Ascending aorta (tissue), 2 donors: ENCODE measurements at regions not wholly inside any gene's neighbourhood (a gene's known extent, or its start where the extent isn't known, plus 50 kb on each side); places are given as distances from the start of the nearest gene placed in this dataset.

Experiments used
- DNase-seq, 2 donors: peaks; one replicate each; pipeline ENCODE4 v3.0.0-alpha.2; 2019; ENCODE audit warnings: low spot score in 2 of 2
- H3K27ac ChIP-seq, 2 donors: fragments of 200-600 bp; sonication (generic); one replicate each; pipeline ENCODE4 v1.5.1; 2016 to 2017; ENCODE audit warnings: mild to moderate bottlenecking in 1 of 2
- H3K27me3 ChIP-seq: fragments of 200-600 bp; sonication (generic); one replicate; pipeline ENCODE4 v1.5.1; 2017
- H3K36me3 ChIP-seq, 2 donors: fragments of 200-600 bp; sonication (generic); one replicate each; pipeline ENCODE4 v1.5.1; 2016
- H3K4me1 ChIP-seq, 2 donors: fragments of 200-600 bp; sonication (generic); one replicate each; pipeline ENCODE4 v1.5.1; 2016 to 2017; ENCODE audit warnings: mild to moderate bottlenecking in 1 of 2
- H3K4me3 ChIP-seq, 2 donors: fragments of 200-600 bp; sonication (generic); one replicate each; pipeline ENCODE4 v1.5.1; 2016 to 2017; ENCODE audit warnings: mild to moderate bottlenecking in 1 of 2
- H3K9me3 ChIP-seq, 2 donors: fragments of 200-600 bp; sonication (generic); one replicate each; pipeline ENCODE4 v1.5.1; 2016
- intact Hi-C: fragments of 100-400 bp; cut with DNase I; formaldehyde crosslinking; loops from one replicate; pipeline ENCODE4 v1.15.1; 2023
- TF ChIP-seq, protein P1 (sequence below), 3 experiments: fragments of 200-600 bp in 2 of 3; fragments of 450-650 bp in 1 of 3; sonication (generic) in 2 of 3; IDR thresholded peaks; one replicate each; pipeline ENCODE4 v1.5.1; 2016 to 2019; ENCODE audit warnings: antibody characterized with exemption in 3 of 3, mild to moderate bottlenecking in 1 of 3, moderate library complexity in 1 of 3

DNA sequence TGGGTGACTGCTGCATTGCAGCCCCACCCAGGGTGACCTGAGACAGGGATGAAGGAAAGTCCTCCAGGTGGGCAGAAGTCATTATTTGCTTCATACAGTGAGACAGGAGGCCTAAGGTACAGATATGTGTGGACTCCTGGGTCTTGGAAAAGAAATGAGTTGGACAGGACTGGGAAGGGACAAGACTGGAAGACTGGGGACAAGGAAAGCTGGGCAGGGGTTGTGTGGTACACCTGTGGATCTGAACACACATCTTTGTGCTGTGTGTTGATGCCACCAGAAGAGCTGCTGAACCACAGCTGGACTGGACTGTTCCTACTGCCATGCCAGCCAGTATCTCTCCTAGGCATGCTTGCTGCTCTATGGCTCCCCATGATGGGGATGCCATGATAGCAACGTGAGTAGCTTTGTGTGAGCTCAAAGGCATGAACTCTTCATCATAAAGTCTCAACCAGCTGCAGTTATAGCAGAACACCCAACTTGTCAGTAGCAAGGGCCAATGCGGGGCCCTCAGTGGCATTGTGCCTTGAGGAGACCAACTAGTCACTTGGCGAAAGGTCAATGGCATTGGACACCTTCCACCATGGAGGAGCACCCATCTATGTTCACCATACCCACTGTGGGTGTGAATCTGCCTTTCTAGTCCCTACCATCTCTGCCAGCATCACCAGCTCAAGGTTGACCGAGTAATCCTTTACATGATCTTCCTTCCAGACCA lies 76.0 kb upstream of the GRB10 start:
- TF ChIP-seq, protein P1, sequence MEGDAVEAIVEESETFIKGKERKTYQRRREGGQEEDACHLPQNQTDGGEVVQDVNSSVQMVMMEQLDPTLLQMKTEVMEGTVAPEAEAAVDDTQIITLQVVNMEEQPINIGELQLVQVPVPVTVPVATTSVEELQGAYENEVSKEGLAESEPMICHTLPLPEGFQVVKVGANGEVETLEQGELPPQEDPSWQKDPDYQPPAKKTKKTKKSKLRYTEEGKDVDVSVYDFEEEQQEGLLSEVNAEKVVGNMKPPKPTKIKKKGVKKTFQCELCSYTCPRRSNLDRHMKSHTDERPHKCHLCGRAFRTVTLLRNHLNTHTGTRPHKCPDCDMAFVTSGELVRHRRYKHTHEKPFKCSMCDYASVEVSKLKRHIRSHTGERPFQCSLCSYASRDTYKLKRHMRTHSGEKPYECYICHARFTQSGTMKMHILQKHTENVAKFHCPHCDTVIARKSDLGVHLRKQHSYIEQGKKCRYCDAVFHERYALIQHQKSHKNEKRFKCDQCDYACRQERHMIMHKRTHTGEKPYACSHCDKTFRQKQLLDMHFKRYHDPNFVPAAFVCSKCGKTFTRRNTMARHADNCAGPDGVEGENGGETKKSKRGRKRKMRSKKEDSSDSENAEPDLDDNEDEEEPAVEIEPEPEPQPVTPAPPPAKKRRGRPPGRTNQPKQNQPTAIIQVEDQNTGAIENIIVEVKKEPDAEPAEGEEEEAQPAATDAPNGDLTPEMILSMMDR (IDR thresholded peaks at IDR 0.05): no peak
- Histone ChIP-seq H3K9me3 (no peaks in the 10 kb centered on the region), H3K36me3 (no peaks in the 10 kb centered on the region), H3K27me3 (no peaks in the 10 kb centered on the region), H3K4me3 (no peak overlapping the region), H3K4me1 (no peaks in the 10 kb centered on the region), H3K27ac (no peak overlapping the region)
- no peak for DNase-seq
- intact Hi-C loops: no loop called here

DNA sequence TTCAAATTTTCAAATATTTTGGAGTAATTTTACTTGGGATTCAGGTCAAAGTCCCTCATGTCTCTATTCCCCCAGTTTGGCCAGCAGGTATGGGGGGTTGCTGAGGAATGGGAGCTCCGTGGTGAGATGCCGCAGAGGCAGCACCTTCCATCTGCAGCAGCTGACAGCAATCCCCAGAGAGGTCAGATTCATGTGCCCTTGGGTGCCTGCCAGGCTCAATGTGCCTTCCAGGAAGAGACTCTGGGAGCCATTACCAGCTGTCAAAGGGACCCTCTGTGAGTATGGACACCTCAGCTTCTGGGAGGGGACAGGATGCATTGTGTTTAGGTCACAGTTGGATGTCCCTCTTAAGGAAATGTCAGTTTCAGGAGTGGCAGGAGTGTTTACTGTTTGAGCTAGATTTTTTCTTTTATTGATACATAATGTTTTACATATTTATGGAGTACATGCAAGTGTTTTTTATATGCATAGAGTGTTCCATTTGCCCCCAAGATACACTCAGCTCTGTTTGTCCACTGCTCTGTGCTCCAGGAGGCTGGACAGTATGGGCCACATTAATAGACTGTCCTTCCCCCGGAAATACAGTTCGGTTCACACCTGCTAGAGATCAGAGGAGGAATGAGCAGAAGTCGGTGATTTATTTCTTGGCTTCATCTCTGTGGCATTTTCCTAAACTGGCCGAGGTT lies 75.3 kb upstream of the GRB10 start:
- no peak overlapping the region for H3K4me3 ChIP-seq
- H3K4me1 ChIP-seq: no peaks in the 10 kb centered on the region
- intact Hi-C loops: no loop called here
- no peaks in the 10 kb centered on the region for H3K27me3 ChIP-seq
- TF ChIP-seq, protein P1 (IDR thresholded peaks at IDR 0.05): no peak
- no peak for DNase-seq
- no peaks in the 10 kb centered on the region for H3K36me3 ChIP-seq
- no peaks in the 10 kb centered on the region for H3K9me3 ChIP-seq
- no peak overlapping the region for H3K27ac ChIP-seq

DNA sequence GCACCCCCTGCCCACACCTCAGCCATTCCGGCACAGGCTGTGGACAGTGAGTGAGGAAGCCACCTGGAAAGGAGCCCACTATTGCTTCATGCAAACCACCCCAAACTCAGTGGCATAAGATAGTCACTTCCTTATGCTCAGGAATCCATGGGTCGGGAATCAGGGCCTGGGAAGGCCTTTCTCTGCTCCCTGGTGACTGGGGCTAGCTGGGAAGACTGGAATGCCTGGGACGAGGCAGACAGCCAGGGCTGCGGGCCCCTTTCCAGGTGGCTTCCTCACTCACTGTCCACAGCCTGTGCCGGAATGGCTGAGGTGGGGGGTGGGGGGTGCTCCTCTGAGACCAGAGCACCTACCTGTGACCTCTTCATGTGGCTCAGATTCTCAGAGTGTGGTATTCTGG lies 74.1 kb upstream of the GRB10 start:
- Histone ChIP-seq H3K27ac (no peak overlapping the region), H3K9me3 (no peaks in the 10 kb centered on the region), H3K4me3 (no peak overlapping the region), H3K36me3 (no peaks in the 10 kb centered on the region), H3K4me1 (no peaks in the 10 kb centered on the region), H3K27me3 (no peaks in the 10 kb centered on the region)
- intact Hi-C loops: no loop called here
- DNase-seq: no peak
- TF ChIP-seq, protein P1 (IDR thresholded peaks at IDR 0.05): no peak

DNA sequence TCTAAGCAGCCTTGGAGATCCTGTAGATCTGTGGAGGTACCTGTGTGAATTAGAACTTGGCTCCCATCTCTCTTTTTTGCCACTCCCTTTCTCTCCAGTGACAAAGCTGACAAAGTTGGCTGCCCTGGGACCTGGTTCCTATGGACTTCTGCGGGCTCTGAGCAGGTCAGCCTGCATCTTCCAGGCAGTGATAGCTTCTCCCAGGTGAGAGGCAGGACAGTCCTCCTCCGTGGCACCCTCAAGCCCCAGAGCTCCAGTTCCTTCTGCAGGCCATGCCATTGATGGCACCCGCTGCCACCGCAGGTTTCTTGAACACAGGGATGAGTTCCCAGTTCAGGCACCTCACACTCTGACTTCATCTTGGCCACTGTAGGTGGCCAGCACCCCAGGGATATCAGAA lies 73.5 kb upstream of the GRB10 start:
- TF ChIP-seq, protein P1 (IDR thresholded peaks at IDR 0.05): no peak
- Histone ChIP-seq H3K4me3 (no peak overlapping the region), H3K9me3 (no peaks in the 10 kb centered on the region), H3K27ac (no peak overlapping the region), H3K36me3 (no peaks in the 10 kb centered on the region), H3K4me1 (peaks cover 0 to 3% of the 10 kb centered on the region in 2 donors), H3K27me3 (no peaks in the 10 kb centered on the region)
- intact Hi-C loops: no loop called here
- no peak for DNase-seq

DNA sequence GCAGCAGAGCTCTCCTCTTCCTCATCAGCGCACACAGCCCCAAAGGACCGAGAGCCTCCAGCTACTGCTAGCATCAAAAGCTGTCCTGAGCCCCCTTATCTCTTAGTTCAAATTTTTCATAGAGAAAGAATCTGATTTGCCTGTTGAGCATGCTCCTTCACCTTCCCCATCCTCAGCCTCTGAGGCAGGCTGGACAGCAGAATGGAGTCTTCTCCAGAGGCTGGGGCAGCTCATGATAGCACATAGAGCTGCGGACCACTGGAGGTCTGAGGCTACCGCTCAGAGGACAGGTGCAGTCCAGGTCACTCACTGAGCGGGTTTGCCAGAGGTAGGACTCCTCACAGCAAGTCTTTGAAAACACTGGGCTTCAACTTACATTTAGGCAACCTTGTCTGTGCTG lies 72.8 kb upstream of the GRB10 start:
- no peaks in the 10 kb centered on the region for H3K9me3 ChIP-seq
- no peak overlapping the region for H3K4me3 ChIP-seq
- H3K4me1 ChIP-seq: peaks cover 0 to 6% of the 10 kb centered on the region in 2 donors
- intact Hi-C loops: no loop called here
- no peaks in the 10 kb centered on the region for H3K36me3 ChIP-seq
- H3K27ac ChIP-seq: no peak overlapping the region
- H3K27me3 ChIP-seq: no peaks in the 10 kb centered on the region
- TF ChIP-seq, protein P1 (IDR thresholded peaks at IDR 0.05): no peak
- DNase-seq: no peak
